KMS-11 (cell line): ENCODE measurements at regions not wholly inside any gene's neighbourhood (a gene's known extent, or its start where the extent isn't known, plus 50 kb on each side); places are given as distances from the start of the nearest gene placed in this dataset.

Experiments
- H2AFZ ChIP-seq: fragments of 200-600 bp; sonication (generic); 2 replicates; pipeline ENCODE4 v1.6.1; 2016; ENCODE audit warnings: antibody characterized with exemption, mixed run types, low read depth
- H3K27ac ChIP-seq: fragments of 200-600 bp; sonication (generic); 2 replicates; pipeline ENCODE4 v1.6.1; 2016; ENCODE audit warnings: mild to moderate bottlenecking, mixed run types
- H3K27me3 ChIP-seq: fragments of 200-600 bp; sonication (generic); 2 replicates; pipeline ENCODE4 v1.6.1; 2017; ENCODE audit warnings: mild to moderate bottlenecking, low read depth, mixed run types, moderate library complexity; ENCODE audit not compliant: insufficient read depth
- H3K36me3 ChIP-seq: fragments of 200-600 bp; sonication (generic); 2 replicates; pipeline ENCODE4 v1.6.1; 2017; ENCODE audit warnings: mild to moderate bottlenecking, mixed run types; ENCODE audit not compliant: insufficient read depth
- H3K4me1 ChIP-seq: fragments of 200-600 bp; sonication (generic); 2 replicates; pipeline ENCODE4 v1.6.1; 2016; ENCODE audit warnings: mild to moderate bottlenecking, low read depth, mixed run types; ENCODE audit not compliant: poor library complexity, severe bottlenecking
- H3K4me2 ChIP-seq: fragments of 200-600 bp; sonication (generic); 2 replicates; pipeline ENCODE4 v1.7.0; 2016; ENCODE audit warnings: mild to moderate bottlenecking, mixed run types
- H3K4me3 ChIP-seq: fragments of 200-600 bp; sonication (generic); IDR thresholded peaks from 2 replicates; pipeline ENCODE4 v1.6.1; 2017; ENCODE audit warnings: low read depth, low read length, mixed read lengths; ENCODE audit not compliant: insufficient read depth
- H3K79me2 ChIP-seq: fragments of 200-600 bp; sonication (generic); 2 replicates; pipeline ENCODE4 v1.6.1; 2016; ENCODE audit warnings: low read depth, mixed run types; ENCODE audit not compliant: insufficient read depth
- H3K9ac ChIP-seq: fragments of 200-600 bp; sonication (generic); 2 replicates; pipeline ENCODE4 v1.6.1; 2016; ENCODE audit warnings: mild to moderate bottlenecking, mixed run types
- H4K20me1 ChIP-seq: fragments of 200-600 bp; sonication (generic); 2 replicates; pipeline ENCODE4 v1.6.1; 2016; ENCODE audit warnings: mild to moderate bottlenecking, mixed run types; ENCODE audit not compliant: insufficient read depth
- CTCF ChIP-seq: fragments of 200-600 bp; sonication (generic); conservative IDR thresholded peaks from 2 replicates; pipeline ENCODE4 v1.6.1; 2017; ENCODE audit warnings: low read depth, mild to moderate bottlenecking, antibody characterized with exemption, low read length, moderate library complexity, mixed read lengths

DNA sequence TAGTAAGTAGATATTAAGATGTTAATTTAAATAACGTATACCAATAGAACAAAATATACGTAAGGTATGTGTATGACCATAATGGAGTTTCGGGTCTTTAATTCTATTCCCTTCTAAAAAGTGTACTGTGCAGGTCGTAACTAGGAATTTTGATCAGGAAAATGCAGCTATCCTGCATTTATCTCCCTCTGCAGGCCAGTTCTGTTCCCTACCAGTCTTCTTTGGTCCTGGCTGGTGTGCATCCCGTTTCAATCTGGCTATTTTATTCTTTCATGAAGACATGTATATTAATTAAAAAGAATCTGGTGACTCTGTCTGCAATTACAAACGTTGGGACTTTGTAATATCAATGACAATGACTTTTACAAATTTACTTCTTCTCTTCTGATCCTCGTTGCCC is 534.1 kb upstream of the AADAT start:
- H3K27ac ChIP-seq: no peak overlapping the region
- H3K4me3 ChIP-seq: no peak overlapping the region
- no peak overlapping the region for H3K4me2 ChIP-seq
- H3K36me3 ChIP-seq: no peaks in the 10 kb centered on the region
- H3K27me3 ChIP-seq: no peaks in the 10 kb centered on the region
- no peaks in the 10 kb centered on the region for H4K20me1 ChIP-seq
- H3K4me1 ChIP-seq: no peaks in the 10 kb centered on the region
- no peaks in the 10 kb centered on the region for H3K79me2 ChIP-seq
- no peak overlapping the region for H2AFZ ChIP-seq
- no peak overlapping the region for H3K9ac ChIP-seq
- no peak for TF ChIP-seq CTCF

GRCh38 chr4:170610434-170610833 is 520.7 kb upstream of the AADAT start:
- no peaks in the 10 kb centered on the region for H3K4me1 ChIP-seq
- H3K4me2 ChIP-seq: no peak overlapping the region
- H3K4me3 ChIP-seq: no peak overlapping the region
- no peak overlapping the region for H3K27ac ChIP-seq
- H4K20me1 ChIP-seq: no peaks in the 10 kb centered on the region
- H3K9ac ChIP-seq: no peak overlapping the region
- no peaks in the 10 kb centered on the region for H3K36me3 ChIP-seq
- no peak overlapping the region for H2AFZ ChIP-seq
- no peaks in the 10 kb centered on the region for H3K27me3 ChIP-seq
- no peak for TF ChIP-seq CTCF
- no peaks in the 10 kb centered on the region for H3K79me2 ChIP-seq

- H3K79me2 ChIP-seq: no peaks in the 10 kb centered on the region
- no peaks in the 10 kb centered on the region for H4K20me1 ChIP-seq
- H3K9ac ChIP-seq: no peak overlapping the region
- no peaks in the 10 kb centered on the region for H3K27me3 ChIP-seq
- H3K36me3 ChIP-seq: no peaks in the 10 kb centered on the region
- H2AFZ ChIP-seq: no peak overlapping the region
- no peaks in the 10 kb centered on the region for H3K4me1 ChIP-seq
- H3K27ac ChIP-seq: no peak overlapping the region
- no peak overlapping the region for H3K4me2 ChIP-seq
- no peak for TF ChIP-seq CTCF
- H3K4me3 ChIP-seq: no peak overlapping the region
Measured at GRCh38 chr4:170599894-170600293, 510.1 kb upstream of the AADAT start.

DNA sequence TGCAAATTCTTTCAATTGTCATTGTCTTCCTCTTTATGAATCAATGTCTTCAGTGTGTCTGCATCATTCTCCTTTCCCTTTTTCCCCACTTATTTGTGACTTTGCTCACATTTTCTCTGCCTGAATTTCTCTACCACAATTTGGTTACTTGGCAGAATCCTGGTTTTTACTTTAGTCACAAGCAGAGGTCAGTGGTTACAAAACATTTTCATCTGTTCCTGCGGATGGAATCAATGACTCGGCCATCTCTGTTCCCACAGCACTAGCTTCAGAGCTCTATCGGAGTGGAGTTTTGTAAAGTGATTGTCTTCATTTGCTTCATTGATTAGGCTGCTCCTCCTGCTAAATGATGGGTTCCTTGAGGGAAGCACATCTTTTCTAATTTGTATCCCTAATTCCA is 501.3 kb upstream of the AADAT start:
- no peaks in the 10 kb centered on the region for H4K20me1 ChIP-seq
- H3K4me2 ChIP-seq: no peak overlapping the region
- no peak overlapping the region for H3K9ac ChIP-seq
- no peaks in the 10 kb centered on the region for H3K79me2 ChIP-seq
- no peaks in the 10 kb centered on the region for H3K4me1 ChIP-seq
- no peaks in the 10 kb centered on the region for H3K36me3 ChIP-seq
- no peak overlapping the region for H3K4me3 ChIP-seq
- no peaks in the 10 kb centered on the region for H3K27me3 ChIP-seq
- H3K27ac ChIP-seq: no peak overlapping the region
- no peak overlapping the region for H2AFZ ChIP-seq
- TF ChIP-seq CTCF: no peak
